GM12892 (cell line): ENCODE measurements at regions not wholly inside any gene's neighbourhood (a gene's known extent, or its start where the extent isn't known, plus 50 kb on each side); places are given as distances from the start of the nearest gene placed in this dataset.

ENCODE experiments used
- POLR2A ChIP-seq: IDR thresholded peaks from 2 replicates; pipeline ENCODE4 v1.6.1; 2011; ENCODE audit warnings: low read depth, low read length, control low read depth
- POLR2AphosphoS5 ChIP-seq: IDR thresholded peaks from 2 replicates; pipeline ENCODE4 v1.6.1; 2011; ENCODE audit warnings: low read depth, low read length, control low read depth
- TAF1 ChIP-seq: IDR thresholded peaks from 2 replicates; pipeline ENCODE4 v1.6.1; 2011; ENCODE audit warnings: low read depth, mild to moderate bottlenecking, control low read depth, low read length, borderline replicate concordance

- TF ChIP-seq TAF1 (no peak), POLR2A (no peak), POLR2AphosphoS5 (no peak)
These were observed 474.0 kb upstream of the OLFM3 start for GRCh38 chr1:102470767-102471166.
